ENCODE measurements at regions not wholly inside any gene's neighbourhood (a gene's known extent, or its start where the extent isn't known, plus 50 kb on each side); places are given as distances from the start of the nearest gene placed in this dataset.

DNA sequence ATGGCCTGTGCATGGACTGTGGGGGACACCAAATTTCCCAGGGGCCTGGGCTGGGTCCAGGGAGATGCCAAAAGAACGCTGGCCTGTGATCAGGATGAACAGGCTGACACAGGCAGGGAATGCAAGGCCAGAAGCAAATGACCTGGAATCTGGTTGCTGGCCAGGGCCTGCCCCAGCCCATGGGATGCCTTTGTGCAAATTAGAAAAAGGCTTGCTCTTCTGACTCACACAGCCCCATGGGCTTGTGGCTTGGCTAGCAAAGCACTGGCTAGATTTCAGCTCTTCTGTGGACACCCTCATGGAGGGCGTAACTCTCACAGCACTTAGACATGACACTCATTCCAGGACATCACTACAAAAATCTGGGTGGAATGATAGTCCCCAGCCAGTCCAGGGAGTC is 356.0 kb downstream of the SHQ1 start:
- TF ChIP-seq, protein P1, sequence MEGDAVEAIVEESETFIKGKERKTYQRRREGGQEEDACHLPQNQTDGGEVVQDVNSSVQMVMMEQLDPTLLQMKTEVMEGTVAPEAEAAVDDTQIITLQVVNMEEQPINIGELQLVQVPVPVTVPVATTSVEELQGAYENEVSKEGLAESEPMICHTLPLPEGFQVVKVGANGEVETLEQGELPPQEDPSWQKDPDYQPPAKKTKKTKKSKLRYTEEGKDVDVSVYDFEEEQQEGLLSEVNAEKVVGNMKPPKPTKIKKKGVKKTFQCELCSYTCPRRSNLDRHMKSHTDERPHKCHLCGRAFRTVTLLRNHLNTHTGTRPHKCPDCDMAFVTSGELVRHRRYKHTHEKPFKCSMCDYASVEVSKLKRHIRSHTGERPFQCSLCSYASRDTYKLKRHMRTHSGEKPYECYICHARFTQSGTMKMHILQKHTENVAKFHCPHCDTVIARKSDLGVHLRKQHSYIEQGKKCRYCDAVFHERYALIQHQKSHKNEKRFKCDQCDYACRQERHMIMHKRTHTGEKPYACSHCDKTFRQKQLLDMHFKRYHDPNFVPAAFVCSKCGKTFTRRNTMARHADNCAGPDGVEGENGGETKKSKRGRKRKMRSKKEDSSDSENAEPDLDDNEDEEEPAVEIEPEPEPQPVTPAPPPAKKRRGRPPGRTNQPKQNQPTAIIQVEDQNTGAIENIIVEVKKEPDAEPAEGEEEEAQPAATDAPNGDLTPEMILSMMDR (IDR thresholded peaks at IDR 0.05; ENCODE audit: control extremely low read depth in 1 of 3, insufficient read depth in 1 of 3, low read depth in 1 of 3, low read length in 3 of 3), result no peak
- TF ChIP-seq GABPA (IDR thresholded peaks at IDR 0.05; ENCODE audit: borderline replicate concordance, insufficient read depth, low read length), result no peak
- no peak for TF ChIP-seq RAD21 (IDR thresholded peaks at IDR 0.05 in 1 of 2, conservative IDR thresholded peaks at IDR 0.05 in 1 of 2; ENCODE audit: low read depth in 2 of 2, low read length in 2 of 2)
- TF ChIP-seq CREB1 (IDR thresholded peaks at IDR 0.05), result no peak
- no peak for TF ChIP-seq CHD2 (IDR thresholded peaks at IDR 0.05; ENCODE audit: low read length)
- no peak for TF ChIP-seq TEAD4 (IDR thresholded peaks at IDR 0.05; ENCODE audit: low read depth, low read length)
- no peak for TF ChIP-seq TAF1 (IDR thresholded peaks at IDR 0.05; ENCODE audit: low read depth, low read length)
- TF ChIP-seq POLR2A (IDR thresholded peaks at IDR 0.05; ENCODE audit: control extremely low read depth in 1 of 2, low read depth in 2 of 2, low read length in 2 of 2), result no peak
- no peak for TF ChIP-seq SRF (IDR thresholded peaks at IDR 0.05; ENCODE audit: low read depth, low read length)

All from H1 (cell line).